Neural progenitor cell (in vitro differentiated cells): ENCODE measurements at regions not wholly inside any gene's neighbourhood (a gene's known extent, or its start where the extent isn't known, plus 50 kb on each side); places are given as distances from the start of the nearest gene placed in this dataset.
"Not testable (repeated sequence)": the region's sequence is repeated elsewhere in the genome, so short reads cannot be mapped to it uniquely, and the experiment has no call there.

Experiments used
- DNase-seq: peaks from one replicate; pipeline ENCODE4 v3.0.0-alpha.2; 2016; ENCODE audit warnings: low spot score
- H2AFZ ChIP-seq: fragments of 200-600 bp; sonication (generic); replicated peaks from 2 replicates; pipeline ENCODE4 v1.6.1; 2016; ENCODE audit warnings: antibody characterized with exemption
- H3F3A ChIP-seq: fragments of 200-600 bp; sonication (generic); 2 replicates; pipeline ENCODE4 v1.6.1; 2016; ENCODE audit warnings: antibody characterized with exemption, low read depth
- H3K27ac ChIP-seq: fragments of 200-600 bp; sonication (generic); 2 replicates; pipeline ENCODE4 v1.5.1; 2016; ENCODE audit warnings: mild to moderate bottlenecking
- H3K27me3 ChIP-seq: fragments of 200-600 bp; sonication (generic); 2 replicates; pipeline ENCODE4 v1.6.1; 2016; ENCODE audit warnings: mild to moderate bottlenecking, moderate library complexity
- H3K36me3 ChIP-seq: fragments of 200-600 bp; sonication (generic); 2 replicates; pipeline ENCODE4 v1.5.1; 2016
- H3K4me1 ChIP-seq: fragments of 200-600 bp; sonication (generic); 2 replicates; pipeline ENCODE4 v1.6.1; 2016; ENCODE audit warnings: mixed run types
- H3K4me2 ChIP-seq: fragments of 200-600 bp; sonication (generic); 2 replicates; pipeline ENCODE4 v1.6.1; 2016
- H3K4me3 ChIP-seq: fragments of 200-600 bp; sonication (generic); 2 replicates; pipeline ENCODE4 v1.5.1; 2016
- H3K79me2 ChIP-seq: fragments of 200-600 bp; sonication (generic); 2 replicates; pipeline ENCODE4 v1.6.1; 2016; ENCODE audit warnings: low read depth
- H3K9ac ChIP-seq: fragments of 200-600 bp; sonication (generic); 2 replicates; pipeline ENCODE4 v1.6.1; 2016
- H3K9me3 ChIP-seq: fragments of 200-600 bp; sonication (generic); 2 replicates; pipeline ENCODE4 v1.5.1; 2016; ENCODE audit warnings: low read depth
- H4K20me1 ChIP-seq: fragments of 200-600 bp; sonication (generic); 2 replicates; pipeline ENCODE4 v1.6.1; 2016; ENCODE audit warnings: low read depth
- H3K27ac Mint-ChIP-seq: 3 replicates; pipeline ENCODE4 v1.8.0; 2021; ENCODE audit warnings: mixed read lengths
- H3K27me3 Mint-ChIP-seq: 2 replicates; pipeline ENCODE4 v1.8.0; 2022; ENCODE audit warnings: low read depth, mild to moderate bottlenecking, inconsistent platforms, moderate library complexity, mixed read lengths; ENCODE audit not compliant: insufficient read depth
- H3K36me3 Mint-ChIP-seq: 3 replicates; pipeline ENCODE4 v1.8.0; 2021; ENCODE audit warnings: mixed read lengths
- H3K4me1 Mint-ChIP-seq: 3 replicates; pipeline ENCODE4 v1.8.0; 2021; ENCODE audit warnings: mixed read lengths
- H3K4me3 Mint-ChIP-seq: 3 replicates; pipeline ENCODE4 v1.8.0; 2021; ENCODE audit warnings: mild to moderate bottlenecking, moderate library complexity, mixed read lengths
- H3K9me3 Mint-ChIP-seq: 3 replicates; pipeline ENCODE4 v1.8.0; 2020; ENCODE audit warnings: mixed read lengths

DNA sequence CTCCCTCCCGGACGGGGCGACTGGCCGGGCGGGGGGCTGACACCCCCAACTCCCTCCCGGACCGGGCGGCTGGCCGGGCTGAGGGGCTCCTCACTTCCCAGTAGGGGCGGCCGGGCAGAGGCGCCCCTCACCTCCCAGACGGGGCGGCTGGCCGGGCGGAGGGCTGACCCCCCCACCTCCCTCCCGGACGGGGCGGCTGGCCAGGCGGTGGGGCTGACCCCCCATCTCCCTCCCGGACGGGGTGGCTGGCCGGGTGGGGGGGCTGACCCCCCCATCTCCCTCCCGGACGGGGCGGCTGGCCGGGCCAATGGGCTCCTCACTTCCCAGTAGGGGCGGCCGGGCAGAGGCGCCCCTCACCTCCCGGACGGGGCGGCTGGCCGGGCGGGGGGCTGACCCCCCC is 502.0 kb upstream of the ALG10B start:
- H3K9me3 Mint-ChIP-seq, result peaks cover 37% of the 10 kb centered on the region
- H3K36me3 Mint-ChIP-seq, DNase-seq: not testable (repeated sequence)

More for the DNA sequence above, 502.0 kb upstream of the ALG10B start:
- not testable (repeated sequence) for H4K20me1 ChIP-seq, H3K4me2 ChIP-seq, H3K4me1 Mint-ChIP-seq, H3K4me3 Mint-ChIP-seq, H3F3A ChIP-seq, H3K79me2 ChIP-seq, H2AFZ ChIP-seq, H3K27ac Mint-ChIP-seq, H3K27me3 ChIP-seq, H3K36me3 ChIP-seq, H3K4me1 ChIP-seq, H3K27me3 Mint-ChIP-seq, H3K27ac ChIP-seq, H3K4me3 ChIP-seq, H3K9ac ChIP-seq
- H3K9me3 ChIP-seq, result peaks cover 55% of the 10 kb centered on the region
